ENCODE measurements at regions not wholly inside any gene's neighbourhood (a gene's known extent, or its start where the extent isn't known, plus 50 kb on each side); places are given as distances from the start of the nearest gene placed in this dataset.

- DNase-seq (ENCODE audit: extremely low read depth, low read depth) = no peak
- TF ChIP-seq, protein P1, sequence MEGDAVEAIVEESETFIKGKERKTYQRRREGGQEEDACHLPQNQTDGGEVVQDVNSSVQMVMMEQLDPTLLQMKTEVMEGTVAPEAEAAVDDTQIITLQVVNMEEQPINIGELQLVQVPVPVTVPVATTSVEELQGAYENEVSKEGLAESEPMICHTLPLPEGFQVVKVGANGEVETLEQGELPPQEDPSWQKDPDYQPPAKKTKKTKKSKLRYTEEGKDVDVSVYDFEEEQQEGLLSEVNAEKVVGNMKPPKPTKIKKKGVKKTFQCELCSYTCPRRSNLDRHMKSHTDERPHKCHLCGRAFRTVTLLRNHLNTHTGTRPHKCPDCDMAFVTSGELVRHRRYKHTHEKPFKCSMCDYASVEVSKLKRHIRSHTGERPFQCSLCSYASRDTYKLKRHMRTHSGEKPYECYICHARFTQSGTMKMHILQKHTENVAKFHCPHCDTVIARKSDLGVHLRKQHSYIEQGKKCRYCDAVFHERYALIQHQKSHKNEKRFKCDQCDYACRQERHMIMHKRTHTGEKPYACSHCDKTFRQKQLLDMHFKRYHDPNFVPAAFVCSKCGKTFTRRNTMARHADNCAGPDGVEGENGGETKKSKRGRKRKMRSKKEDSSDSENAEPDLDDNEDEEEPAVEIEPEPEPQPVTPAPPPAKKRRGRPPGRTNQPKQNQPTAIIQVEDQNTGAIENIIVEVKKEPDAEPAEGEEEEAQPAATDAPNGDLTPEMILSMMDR (IDR thresholded peaks at IDR 0.05; ENCODE audit: low read depth, low read length, missing control alignments) = no peak
Measured at GRCh38 chr12:111105294-111105693, 184.9 kb upstream of the MYL2 start.

GRCh38 chr12:111103583-111103982 is 183.2 kb upstream of the MYL2 start:
- DNase-seq (ENCODE audit: extremely low read depth, low read depth) = no peak
- TF ChIP-seq, protein P1 (IDR thresholded peaks at IDR 0.05; ENCODE audit: low read depth, low read length, missing control alignments) = no peak
- H3K4me3 ChIP-seq (replicated peaks; ENCODE audit: low read depth, low read length) = no peak overlapping the region

More at GRCh38 chr12:111105294-111105693, 184.9 kb upstream of the MYL2 start:
- H3K4me3 ChIP-seq (replicated peaks; ENCODE audit: low read depth, low read length) = no peak overlapping the region

- no peak for DNase-seq (ENCODE audit: extremely low read depth, low read depth)
- H3K4me3 ChIP-seq (replicated peaks; ENCODE audit: low read depth, low read length) = no peak overlapping the region
- TF ChIP-seq, protein P1 (IDR thresholded peaks at IDR 0.05; ENCODE audit: low read depth, low read length, missing control alignments) = no peak
Measured at GRCh38 chr12:111102102-111102739, 181.8 kb upstream of the MYL2 start.

DNA sequence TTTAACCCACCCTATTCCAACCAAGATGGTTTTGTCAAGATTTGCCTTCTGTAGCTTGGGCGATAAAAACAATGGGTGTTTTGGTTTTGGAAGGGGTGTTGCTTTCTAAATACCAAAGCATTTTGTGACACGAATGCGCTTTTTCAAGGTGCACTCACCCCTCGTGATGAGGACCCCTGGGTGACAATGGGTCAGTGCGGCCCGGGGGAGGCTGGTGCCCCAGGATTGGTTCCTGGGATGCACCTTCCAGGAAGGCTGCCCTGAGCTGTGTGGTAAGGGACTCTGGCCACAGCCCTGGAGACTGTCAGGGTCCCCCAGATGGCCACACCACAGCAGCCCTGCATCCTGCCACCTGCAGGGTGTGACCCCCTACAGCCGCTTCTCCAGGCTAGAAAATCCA is 180.6 kb upstream of the MYL2 start:
- DNase-seq (ENCODE audit: extremely low read depth, low read depth) = no peak
- TF ChIP-seq, protein P1 (IDR thresholded peaks at IDR 0.05; ENCODE audit: low read depth, low read length, missing control alignments) = no peak
- H3K4me3 ChIP-seq (replicated peaks; ENCODE audit: low read depth, low read length) = no peak overlapping the region

DNA sequence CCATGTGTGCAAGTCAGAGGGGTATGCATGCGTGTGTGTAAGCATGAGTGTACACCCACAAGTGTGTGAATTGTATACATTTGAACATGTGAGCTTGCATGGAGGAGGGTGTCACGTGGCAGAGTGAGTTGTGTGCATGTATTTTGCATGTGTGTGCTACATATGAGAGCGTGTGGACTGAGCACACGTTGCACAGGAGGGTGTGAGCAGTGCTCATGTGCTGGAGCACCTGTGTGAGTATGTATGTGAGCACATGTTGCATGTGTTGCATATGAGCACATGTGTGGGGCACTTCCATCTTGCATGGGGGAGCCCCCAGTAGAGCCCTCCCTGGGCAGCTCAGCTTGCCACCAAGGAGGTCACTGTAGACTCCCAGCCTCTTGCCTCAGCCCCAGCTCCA is 180.2 kb upstream of the MYL2 start:
- DNase-seq (ENCODE audit: extremely low read depth, low read depth) = no peak
- TF ChIP-seq, protein P1 (IDR thresholded peaks at IDR 0.05; ENCODE audit: low read depth, low read length, missing control alignments) = no peak
- no peak overlapping the region for H3K4me3 ChIP-seq (replicated peaks; ENCODE audit: low read depth, low read length)

DNA sequence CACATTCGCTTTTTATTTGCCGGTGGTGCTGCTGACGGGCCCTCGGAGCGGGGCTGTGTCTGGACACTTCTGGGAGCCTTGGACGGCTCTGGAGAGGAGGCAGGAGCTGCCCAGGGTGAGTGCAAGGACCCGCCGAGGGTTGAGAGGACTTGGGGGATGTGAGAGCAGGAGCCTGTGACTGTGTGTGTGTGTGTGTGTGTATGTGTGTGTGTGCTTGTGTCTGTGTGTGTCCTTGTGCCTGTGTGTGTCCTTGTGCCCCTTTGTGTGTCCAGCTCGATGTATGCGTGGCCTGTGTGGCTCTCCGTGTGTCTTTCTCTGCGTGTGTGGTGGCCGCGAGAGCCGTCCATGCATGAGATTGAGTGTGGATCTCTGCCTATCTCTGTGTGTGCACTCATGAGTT is 179.6 kb upstream of the MYL2 start:
- TF ChIP-seq, protein P1 (IDR thresholded peaks at IDR 0.05; ENCODE audit: low read depth, low read length, missing control alignments) = no peak
- DNase-seq (ENCODE audit: extremely low read depth, low read depth) = no peak
- H3K4me3 ChIP-seq (replicated peaks; ENCODE audit: low read depth, low read length) = no peak overlapping the region

DNA sequence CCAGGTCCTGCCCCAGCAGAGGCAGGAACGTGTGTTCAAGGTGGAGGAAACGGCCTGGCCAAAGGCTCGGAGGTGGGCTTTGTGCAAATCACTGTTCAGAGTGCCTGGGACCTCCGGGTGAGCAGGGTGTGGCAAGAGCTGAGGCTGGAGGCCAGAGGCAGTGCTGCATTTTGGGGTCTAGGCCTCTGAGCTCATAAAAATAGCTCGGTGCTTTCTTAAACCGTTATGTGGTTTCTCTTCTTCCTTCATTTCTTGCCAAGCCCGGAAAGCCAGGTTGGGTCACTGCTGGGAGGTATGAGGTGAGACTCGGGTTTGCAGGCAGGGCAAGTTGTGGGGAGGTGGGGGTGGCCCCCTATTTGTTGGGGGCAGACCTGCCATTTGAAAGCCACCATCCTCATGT is 178.8 kb upstream of the MYL2 start:
- no peak overlapping the region for H3K4me3 ChIP-seq (replicated peaks; ENCODE audit: low read depth, low read length)
- no peak for DNase-seq (ENCODE audit: extremely low read depth, low read depth)
- TF ChIP-seq, protein P1 (IDR thresholded peaks at IDR 0.05; ENCODE audit: low read depth, low read length, missing control alignments) = no peak
